ENCODE measurements at regions not wholly inside any gene's neighbourhood (a gene's known extent, or its start where the extent isn't known, plus 50 kb on each side); places are given as distances from the start of the nearest gene placed in this dataset.

DNA sequence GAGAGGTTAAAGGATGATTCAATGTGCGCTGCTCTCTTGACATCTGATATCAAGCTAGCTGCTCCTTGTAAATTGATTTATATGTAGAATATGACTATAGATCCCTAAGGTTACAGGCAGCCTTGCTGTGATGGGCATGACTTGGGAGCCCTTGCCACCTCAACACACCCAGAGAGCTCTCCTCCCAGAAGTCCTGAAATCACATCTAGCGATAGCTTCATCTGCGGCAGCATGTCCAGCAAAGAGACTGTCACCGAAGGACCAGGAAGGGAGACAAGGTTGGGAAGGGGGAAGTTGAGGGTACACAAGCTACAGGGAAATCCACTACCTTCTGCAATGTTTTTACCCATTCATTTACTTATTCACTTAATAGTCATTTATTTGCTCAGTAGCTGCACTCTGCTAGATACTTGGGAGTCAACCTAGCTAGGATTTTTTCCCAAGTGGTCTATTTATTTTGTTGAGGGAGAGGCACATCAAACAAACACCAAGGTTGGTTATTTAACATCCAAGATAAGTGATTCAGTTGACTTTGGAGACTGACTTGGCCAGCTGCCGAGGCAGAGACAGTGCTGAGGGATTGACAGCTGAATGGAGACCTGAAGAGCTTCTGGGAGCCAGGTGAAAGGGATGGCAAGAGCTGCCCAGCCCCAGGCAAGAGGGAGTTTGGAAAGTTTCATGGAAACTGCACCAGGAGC lies 205.8 kb upstream of the IL12A start:
- no peak for DNase-seq (ENCODE audit: low spot score)
- no peaks in the 10 kb centered on the region for H3K79me2 ChIP-seq (ENCODE audit: low read depth)
- H3K4me1 ChIP-seq = no peaks in the 10 kb centered on the region
- TF ChIP-seq EZH2 (IDR thresholded peaks at IDR 0.05) = no peak
- no peak for TF ChIP-seq EZH2phosphoT487 (IDR thresholded peaks at IDR 0.05)
- TF ChIP-seq, protein P1, sequence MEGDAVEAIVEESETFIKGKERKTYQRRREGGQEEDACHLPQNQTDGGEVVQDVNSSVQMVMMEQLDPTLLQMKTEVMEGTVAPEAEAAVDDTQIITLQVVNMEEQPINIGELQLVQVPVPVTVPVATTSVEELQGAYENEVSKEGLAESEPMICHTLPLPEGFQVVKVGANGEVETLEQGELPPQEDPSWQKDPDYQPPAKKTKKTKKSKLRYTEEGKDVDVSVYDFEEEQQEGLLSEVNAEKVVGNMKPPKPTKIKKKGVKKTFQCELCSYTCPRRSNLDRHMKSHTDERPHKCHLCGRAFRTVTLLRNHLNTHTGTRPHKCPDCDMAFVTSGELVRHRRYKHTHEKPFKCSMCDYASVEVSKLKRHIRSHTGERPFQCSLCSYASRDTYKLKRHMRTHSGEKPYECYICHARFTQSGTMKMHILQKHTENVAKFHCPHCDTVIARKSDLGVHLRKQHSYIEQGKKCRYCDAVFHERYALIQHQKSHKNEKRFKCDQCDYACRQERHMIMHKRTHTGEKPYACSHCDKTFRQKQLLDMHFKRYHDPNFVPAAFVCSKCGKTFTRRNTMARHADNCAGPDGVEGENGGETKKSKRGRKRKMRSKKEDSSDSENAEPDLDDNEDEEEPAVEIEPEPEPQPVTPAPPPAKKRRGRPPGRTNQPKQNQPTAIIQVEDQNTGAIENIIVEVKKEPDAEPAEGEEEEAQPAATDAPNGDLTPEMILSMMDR (IDR thresholded peaks at IDR 0.05) = no peak
- H3K4me1 Mint-ChIP-seq = peaks cover 16% of the 10 kb centered on the region
- H4K20me1 ChIP-seq (ENCODE audit: low read depth) = no peaks in the 10 kb centered on the region
- no peak overlapping the region for H3K27ac Mint-ChIP-seq
- H3K27me3 Mint-ChIP-seq (ENCODE audit: insufficient read depth, low read depth) = peaks cover 6% of the 10 kb centered on the region
- H3K36me3 Mint-ChIP-seq = peaks cover 2% of the 10 kb centered on the region
- no peaks in the 10 kb centered on the region for H3F3A ChIP-seq (ENCODE audit: low read depth)
- H3K9me3 ChIP-seq (ENCODE audit: low read depth) = no peaks in the 10 kb centered on the region
- H3K27ac ChIP-seq = no peak overlapping the region
- no peaks in the 10 kb centered on the region for H3K36me3 ChIP-seq
- no peaks in the 10 kb centered on the region for H3K9me3 Mint-ChIP-seq
- H3K4me2 ChIP-seq = no peak overlapping the region
- no peak overlapping the region for H3K4me3 ChIP-seq
- no peak overlapping the region for H2AFZ ChIP-seq (replicated peaks)
- H3K9ac ChIP-seq = no peak overlapping the region
- no peaks in the 10 kb centered on the region for H3K27me3 ChIP-seq
- no peak overlapping the region for H3K4me3 Mint-ChIP-seq

DNA sequence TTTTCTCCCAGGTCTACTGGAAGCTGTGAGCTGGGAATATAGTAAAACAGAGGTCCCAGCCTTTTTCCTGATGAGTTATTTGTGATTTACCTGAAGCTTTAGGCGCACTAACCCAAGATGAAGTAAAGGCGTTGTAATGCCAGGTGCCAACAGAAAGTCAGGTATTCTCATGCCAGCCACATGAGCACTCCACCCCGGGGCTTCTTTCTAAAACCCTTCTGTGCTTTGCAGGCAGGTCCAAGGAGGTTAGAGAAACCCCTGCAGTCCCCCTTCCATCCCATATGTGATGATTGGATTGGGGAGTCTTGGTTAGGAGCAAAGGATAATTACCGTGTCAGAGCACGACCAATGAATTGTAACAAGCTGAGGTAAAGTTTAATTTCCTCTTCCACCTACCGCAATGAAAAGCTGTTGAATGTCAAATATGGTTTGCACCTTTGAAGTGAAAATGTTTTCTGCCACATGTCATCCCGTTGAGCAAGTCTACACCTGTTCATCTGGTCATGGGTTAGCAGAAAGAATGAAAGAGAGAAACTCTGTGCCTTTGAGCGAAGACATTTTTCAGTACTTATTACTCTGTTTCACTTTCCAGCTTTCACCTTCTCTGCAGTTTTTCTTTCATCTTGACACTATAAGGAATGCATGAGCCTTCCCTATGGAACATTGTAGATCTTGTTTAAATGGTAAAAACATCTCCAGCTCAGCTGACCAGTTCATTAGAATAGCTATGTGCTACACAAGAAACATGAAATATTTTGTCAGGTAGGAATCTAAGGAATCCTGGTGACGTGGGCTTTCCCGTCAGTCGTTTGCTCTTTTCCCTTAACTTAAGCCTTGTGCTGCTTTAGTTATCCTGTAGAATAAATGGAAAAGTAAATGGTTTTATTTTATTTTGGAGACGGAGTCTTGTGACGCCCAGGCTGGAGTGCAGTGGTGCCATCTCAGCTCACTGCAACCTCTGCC lies 204.6 kb upstream of the IL12A start:
- H3K27ac ChIP-seq = no peak overlapping the region
- Mint-ChIP-seq H3K9me3 (no peaks in the 10 kb centered on the region), H3K27me3 (ENCODE audit: insufficient read depth, low read depth) (peaks cover 6% of the 10 kb centered on the region), H3K27ac (no peak overlapping the region), H3K4me3 (no peak overlapping the region), H3K4me1 (peaks cover 22% of the 10 kb centered on the region), H3K36me3 (peaks cover under 1% of the 10 kb centered on the region)
- no peaks in the 10 kb centered on the region for H3K9me3 ChIP-seq (ENCODE audit: low read depth)
- H3K4me2 ChIP-seq = no peak overlapping the region
- TF ChIP-seq EZH2 (IDR thresholded peaks at IDR 0.05) (no peak), EZH2phosphoT487 (IDR thresholded peaks at IDR 0.05) (no peak)
- TF ChIP-seq, protein P1 (IDR thresholded peaks at IDR 0.05) = no peak
- no peak overlapping the region for H3K9ac ChIP-seq
- H2AFZ ChIP-seq (replicated peaks) = no peak overlapping the region
- no peak for DNase-seq (ENCODE audit: low spot score)
- H4K20me1 ChIP-seq (ENCODE audit: low read depth) = no peaks in the 10 kb centered on the region
- no peaks in the 10 kb centered on the region for H3F3A ChIP-seq (ENCODE audit: low read depth)
- no peaks in the 10 kb centered on the region for H3K36me3 ChIP-seq
- no peaks in the 10 kb centered on the region for H3K27me3 ChIP-seq
- no peaks in the 10 kb centered on the region for H3K79me2 ChIP-seq (ENCODE audit: low read depth)
- no peaks in the 10 kb centered on the region for H3K4me1 ChIP-seq
- no peak overlapping the region for H3K4me3 ChIP-seq

DNA sequence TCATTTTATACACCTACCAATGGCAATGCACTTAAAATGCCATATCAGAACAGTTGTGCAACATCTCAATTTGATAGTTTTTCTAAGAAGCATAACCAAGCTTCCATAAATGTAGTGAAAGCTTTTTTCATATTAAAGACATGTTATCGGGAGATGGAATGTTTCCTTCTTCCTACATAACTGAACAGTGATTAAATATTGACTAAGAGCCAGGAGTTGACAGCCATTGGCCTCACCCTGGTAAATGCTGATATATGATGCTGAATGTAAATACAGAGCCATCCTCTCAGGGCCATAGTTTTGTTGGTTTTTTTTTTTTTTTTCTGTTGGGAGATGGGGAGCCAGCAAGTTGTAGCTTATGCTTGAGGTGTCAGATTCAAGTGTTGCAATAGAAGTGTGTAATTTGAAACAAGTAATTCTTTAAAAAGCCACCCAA lies 203.3 kb upstream of the IL12A start:
- H4K20me1 ChIP-seq (ENCODE audit: low read depth) = no peaks in the 10 kb centered on the region
- no peak overlapping the region for H3K27ac Mint-ChIP-seq
- no peak overlapping the region for H3K4me3 ChIP-seq
- TF ChIP-seq, protein P1 (IDR thresholded peaks at IDR 0.05) = no peak
- TF ChIP-seq EZH2phosphoT487 (IDR thresholded peaks at IDR 0.05) = no peak
- H3K9ac ChIP-seq = no peak overlapping the region
- DNase-seq (ENCODE audit: low spot score) = no peak
- H3K27me3 ChIP-seq = no peaks in the 10 kb centered on the region
- no peaks in the 10 kb centered on the region for H3K36me3 Mint-ChIP-seq
- H3K27ac ChIP-seq = no peak overlapping the region
- no peaks in the 10 kb centered on the region for H3K36me3 ChIP-seq
- no peak overlapping the region for H3K4me3 Mint-ChIP-seq
- H3K79me2 ChIP-seq (ENCODE audit: low read depth) = no peaks in the 10 kb centered on the region
- no peaks in the 10 kb centered on the region for H3K9me3 ChIP-seq (ENCODE audit: low read depth)
- peaks cover 22% of the 10 kb centered on the region for H3K4me1 Mint-ChIP-seq
- no peak overlapping the region for H2AFZ ChIP-seq (replicated peaks)
- H3F3A ChIP-seq (ENCODE audit: low read depth) = no peaks in the 10 kb centered on the region
- no peak overlapping the region for H3K4me2 ChIP-seq
- H3K4me1 ChIP-seq = no peaks in the 10 kb centered on the region
- H3K27me3 Mint-ChIP-seq (ENCODE audit: insufficient read depth, low read depth) = peaks cover 4% of the 10 kb centered on the region
- H3K9me3 Mint-ChIP-seq = no peaks in the 10 kb centered on the region
